Fibroblast of pulmonary artery (primary cell): ENCODE measurements at regions not wholly inside any gene's neighbourhood (a gene's known extent, or its start where the extent isn't known, plus 50 kb on each side); places are given as distances from the start of the nearest gene placed in this dataset.

Experiments
- DNase-seq: peaks from one replicate; pipeline ENCODE4 v3.0.0-alpha.2; 2010; ENCODE audit warnings: low read depth
- H3K4me3 ChIP-seq: replicated peaks from 2 replicates; pipeline ENCODE4 v1.5.1; 2011; ENCODE audit warnings: low read depth, mild to moderate bottlenecking, control low read depth, low read length, moderate library complexity
- CTCF ChIP-seq: IDR thresholded peaks from 2 replicates; pipeline ENCODE4 v1.5.1; 2011; ENCODE audit warnings: mild to moderate bottlenecking, control low read depth, low read length, inconsistent platforms; ENCODE audit errors: missing control alignments

GRCh38 chrX:5122181-5122678 is 1106.4 kb downstream of the NLGN4X start:
- no peak for DNase-seq
- TF ChIP-seq CTCF, result no peak
- no peak overlapping the region for H3K4me3 ChIP-seq

- DNase-seq, result no peak
- no peak overlapping the region for H3K4me3 ChIP-seq
- no peak for TF ChIP-seq CTCF
These were observed 1110.9 kb downstream of the NLGN4X start for GRCh38 chrX:5117816-5118215.

GRCh38 chrX:5113128-5113527 is 1115.5 kb downstream of the NLGN4X start:
- no peak overlapping the region for H3K4me3 ChIP-seq
- no peak for TF ChIP-seq CTCF
- DNase-seq, result peak; percentile 1

GRCh38 chrX:5100004-5100403 is 1128.7 kb downstream of the NLGN4X start:
- no peak for TF ChIP-seq CTCF
- H3K4me3 ChIP-seq, result no peak overlapping the region
- DNase-seq, result no peak

- no peak for DNase-seq
- no peak overlapping the region for H3K4me3 ChIP-seq
- no peak for TF ChIP-seq CTCF
These were observed 1142.3 kb downstream of the NLGN4X start for GRCh38 chrX:5086388-5086787.

- TF ChIP-seq CTCF, result no peak
- no peak overlapping the region for H3K4me3 ChIP-seq
- DNase-seq, result peak; percentile 1
These were observed 1144.4 kb downstream of the NLGN4X start for GRCh38 chrX:5084279-5084678.

GRCh38 chrX:5082705-5083104 is 1146.0 kb downstream of the NLGN4X start:
- no peak for TF ChIP-seq CTCF
- no peak overlapping the region for H3K4me3 ChIP-seq
- DNase-seq, result no peak
